C4-2B (cell line): ENCODE measurements at regions not wholly inside any gene's neighbourhood (a gene's known extent, or its start where the extent isn't known, plus 50 kb on each side); places are given as distances from the start of the nearest gene placed in this dataset.

Experiments used
- ZFX ChIP-seq: fragments of 450-650 bp; IDR thresholded peaks from 2 replicates; pipeline ENCODE4 v1.6.1; 2017
- TF ChIP-seq, protein P1 (sequence below): fragments of 450-650 bp; conservative IDR thresholded peaks from 2 replicates; pipeline ENCODE4 v1.5.1; 2017; ENCODE audit warnings: mild to moderate bottlenecking

GRCh38 chr22:49142891-49143290 is 684.8 kb downstream of the BRD1 start:
- TF ChIP-seq, protein P1, sequence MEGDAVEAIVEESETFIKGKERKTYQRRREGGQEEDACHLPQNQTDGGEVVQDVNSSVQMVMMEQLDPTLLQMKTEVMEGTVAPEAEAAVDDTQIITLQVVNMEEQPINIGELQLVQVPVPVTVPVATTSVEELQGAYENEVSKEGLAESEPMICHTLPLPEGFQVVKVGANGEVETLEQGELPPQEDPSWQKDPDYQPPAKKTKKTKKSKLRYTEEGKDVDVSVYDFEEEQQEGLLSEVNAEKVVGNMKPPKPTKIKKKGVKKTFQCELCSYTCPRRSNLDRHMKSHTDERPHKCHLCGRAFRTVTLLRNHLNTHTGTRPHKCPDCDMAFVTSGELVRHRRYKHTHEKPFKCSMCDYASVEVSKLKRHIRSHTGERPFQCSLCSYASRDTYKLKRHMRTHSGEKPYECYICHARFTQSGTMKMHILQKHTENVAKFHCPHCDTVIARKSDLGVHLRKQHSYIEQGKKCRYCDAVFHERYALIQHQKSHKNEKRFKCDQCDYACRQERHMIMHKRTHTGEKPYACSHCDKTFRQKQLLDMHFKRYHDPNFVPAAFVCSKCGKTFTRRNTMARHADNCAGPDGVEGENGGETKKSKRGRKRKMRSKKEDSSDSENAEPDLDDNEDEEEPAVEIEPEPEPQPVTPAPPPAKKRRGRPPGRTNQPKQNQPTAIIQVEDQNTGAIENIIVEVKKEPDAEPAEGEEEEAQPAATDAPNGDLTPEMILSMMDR = no peak
- TF ChIP-seq ZFX = no peak
